HepG2 (cell line): ENCODE measurements at regions not wholly inside any gene's neighbourhood (a gene's known extent, or its start where the extent isn't known, plus 50 kb on each side); places are given as distances from the start of the nearest gene placed in this dataset.

Experiments used
- ATAC-seq: fragments of 200-7000 bp; cut with Tn5 transposase; 3 replicates; pipeline ENCODE4 v1.9.1; 2020; ENCODE audit warnings: mild to moderate bottlenecking, moderate library complexity
- BruUV-seq: library from RNA; stranded (reverse); fragments of 400-500 nt; replicated peaks from 2 replicates; lab custom pipeline; 2021; lab: Mats Ljungman, UMichigan
- CTCF ChIA-PET: fragments of 300-600 bp; formaldehyde crosslinking; extraction: SDS; loops from one replicate; lab custom pipeline; 2021; ENCODE audit warnings: low total read pairs, inconsistent platforms, low intra/inter-chr PET ratio; lab: Yijun Ruan, JAX
- POLR2A ChIA-PET: fragments of 350-600 bp; sonication (Branson Sonifier 250); formaldehyde crosslinking; loops from one replicate; lab custom pipeline; 2020; ENCODE audit warnings: antibody characterized with exemption, inconsistent platforms; lab: Yijun Ruan, JAX
- DNase-seq: peaks from one replicate; pipeline ENCODE4 v3.0.0-alpha.2; 2015; ENCODE audit warnings: low spot score
- FAIRE-seq: peaks from 3 replicates; lab custom pipeline; 2011; peaks lifted over from hg19 to GRCh38; lab: Jason Lieb, UNC
- H2AFZ ChIP-seq: one replicate; pipeline ENCODE4 v1.6.1; 2011; ENCODE audit warnings: low read length, inconsistent platforms
- H3K27ac ChIP-seq: fragments of 300-600 bp; 3 replicates; pipeline ENCODE4 v1.8.0; 2011; ENCODE audit warnings: mixed run types, mild to moderate bottlenecking, mixed read lengths, low read length, inconsistent platforms; ENCODE audit not compliant: insufficient read depth; ENCODE audit errors: extremely low read length
- H3K27me3 ChIP-seq, 2 experiments: fragments of 200-600 bp in 1 of 2; 2 replicates in 1 of 2; 3 replicates in 1 of 2; pipeline versions ENCODE4 v1.6.0 to v1.8.0; 2011; ENCODE audit warnings: low read length in 2 of 2, mild to moderate bottlenecking in 2 of 2, moderate library complexity in 2 of 2, inconsistent platforms in 1 of 2; ENCODE audit not compliant: insufficient read depth in 2 of 2, control insufficient read depth in 1 of 2
- H3K36me3 ChIP-seq, 2 experiments: fragments of 200-600 bp in 1 of 2; replicated peaks in 1 of 2; 2 replicates in 1 of 2; 3 replicates in 1 of 2; pipeline versions ENCODE4 v1.5.1 to v1.8.0; 2011; ENCODE audit warnings: low read length in 2 of 2, inconsistent platforms in 1 of 2; ENCODE audit not compliant: insufficient read depth in 2 of 2, control insufficient read depth in 1 of 2
- H3K4me1 ChIP-seq: 2 replicates; pipeline ENCODE4 v1.5.1; 2012; ENCODE audit warnings: low read length, inconsistent platforms; ENCODE audit not compliant: insufficient read depth
- H3K4me2 ChIP-seq: 2 replicates; pipeline ENCODE4 v1.6.0; 2011; ENCODE audit warnings: low read depth, low read length, inconsistent platforms
- H3K4me3 ChIP-seq, 3 experiments: fragments of 200-600 bp in 1 of 3; sonication (generic), shearing (Covaris generic) in 1 of 3; replicated peaks in 1 of 3; 2 replicates each; pipeline ENCODE4 v1.5.1; 2011 to 2016; ENCODE audit warnings: low read length in 3 of 3, inconsistent platforms in 2 of 3, low read depth in 2 of 3, mild to moderate bottlenecking in 2 of 3, control low read depth in 1 of 3, mixed read lengths in 1 of 3; ENCODE audit not compliant: insufficient read depth in 1 of 3
- H3K79me2 ChIP-seq: one replicate; pipeline ENCODE4 v1.6.1; 2011; ENCODE audit warnings: low read length, inconsistent platforms; ENCODE audit not compliant: insufficient read depth
- H3K9ac ChIP-seq: 2 replicates; pipeline ENCODE4 v1.6.0; 2011; ENCODE audit warnings: mild to moderate bottlenecking, low read depth, low read length, inconsistent platforms; ENCODE audit not compliant: insufficient read depth
- H3K9me3 ChIP-seq: 2 replicates; pipeline ENCODE4 v1.5.1; 2012; ENCODE audit warnings: mild to moderate bottlenecking, low read length
- H4K20me1 ChIP-seq: 2 replicates; pipeline ENCODE4 v1.6.0; 2011; ENCODE audit warnings: inconsistent platforms, mild to moderate bottlenecking, low read length, moderate library complexity; ENCODE audit not compliant: insufficient read depth
- AHR ChIP-seq: IDR thresholded peaks from 2 replicates; pipeline ENCODE4 v1.6.1; 2018; ENCODE audit warnings: missing genetic modification reagents, missing compliant biosample characterization
- CBX1 ChIP-seq: IDR thresholded peaks from one replicate; pipeline ENCODE4 v1.6.1; 2016; ENCODE audit warnings: antibody characterized with exemption, low read depth
- HES4 ChIP-seq: sonication (generic); formaldehyde crosslinking; IDR thresholded peaks from 2 replicates; pipeline ENCODE4 v1.9.0; 2021; ENCODE audit warnings: mild to moderate bottlenecking, missing genetic modification reagents, borderline replicate concordance
- HNRNPH1 ChIP-seq: fragments of 200-400 bp; formaldehyde crosslinking; optimal IDR thresholded peaks from 2 replicates; pipeline ENCODE3; 2017; ENCODE audit warnings: mild to moderate bottlenecking, low read depth, low read length
- JARID2 ChIP-seq: sonication (generic); formaldehyde crosslinking; IDR thresholded peaks from 2 replicates; pipeline ENCODE4 v1.8.1; 2023; ENCODE audit warnings: missing genetic modification reagents, inconsistent platforms; ENCODE audit not compliant: insufficient replicate concordance
- KAT2B ChIP-seq: fragments of 150-350 bp; IDR thresholded peaks from 2 replicates; pipeline ENCODE4 v1.6.1; 2014; ENCODE audit warnings: low read depth, low read length, borderline replicate concordance
- KDM3A ChIP-seq: IDR thresholded peaks from 2 replicates; pipeline ENCODE4 v1.6.1; 2018; ENCODE audit warnings: low read depth, missing compliant biosample characterization
- NPAS2 ChIP-seq: sonication (generic); formaldehyde crosslinking; IDR thresholded peaks from 2 replicates; pipeline ENCODE4 v1.8.0; 2022; ENCODE audit warnings: mild to moderate bottlenecking, missing genetic modification reagents, borderline replicate concordance
- RXRA ChIP-seq: sonication (generic); formaldehyde crosslinking; IDR thresholded peaks from 2 replicates; pipeline ENCODE4 v1.5.1; 2020; ENCODE audit warnings: missing genetic modification reagents
- SALL2 ChIP-seq: sonication (generic); formaldehyde crosslinking; IDR thresholded peaks from 2 replicates; pipeline ENCODE4 v1.8.1; 2023; ENCODE audit warnings: mild to moderate bottlenecking, missing genetic modification reagents, inconsistent platforms
- SUZ12 ChIP-seq: fragments of 150-350 bp; IDR thresholded peaks from 2 replicates; pipeline ENCODE4 v1.6.1; 2014; ENCODE audit warnings: low read depth, low read length
- THAP11 ChIP-seq: IDR thresholded peaks from 2 replicates; pipeline ENCODE4 v1.6.1; 2016; ENCODE audit warnings: missing biosample characterization, missing genetic modification reagents
- ZFX ChIP-seq: sonication (generic); formaldehyde crosslinking; IDR thresholded peaks from 2 replicates; pipeline ENCODE4 v1.4.0; 2020; ENCODE audit warnings: mild to moderate bottlenecking, low read depth, missing genetic modification reagents, moderate library complexity
- ZNF160 ChIP-seq: sonication (generic); formaldehyde crosslinking; IDR thresholded peaks from 2 replicates; pipeline ENCODE4 v1.8.0; 2022; ENCODE audit warnings: mild to moderate bottlenecking, inconsistent platforms, missing genetic modification reagents
- ZNF282 ChIP-seq: fragments of 450-650 bp; IDR thresholded peaks from 2 replicates; pipeline ENCODE4 v1.6.1; 2018; ENCODE audit not compliant: partially characterized antibody
- ZNF296 ChIP-seq: sonication (generic); formaldehyde crosslinking; conservative IDR thresholded peaks from 2 replicates; pipeline ENCODE4 v1.5.0; 2020; ENCODE audit warnings: mild to moderate bottlenecking, missing genetic modification reagents
- ZNF556 ChIP-seq: sonication (generic); formaldehyde crosslinking; IDR thresholded peaks from 2 replicates; pipeline ENCODE4 v1.4.0; 2020; ENCODE audit warnings: mild to moderate bottlenecking, missing genetic modification reagents, borderline replicate concordance
- ZSCAN22 ChIP-seq: sonication (generic); formaldehyde crosslinking; IDR thresholded peaks from 2 replicates; pipeline ENCODE4 v1.4.0; 2020; ENCODE audit warnings: mild to moderate bottlenecking, missing genetic modification reagents
- WGBS: methylation state at CpG from one replicate; pipeline ENCODE4 v1.1.6; 2017; ENCODE audit warnings: low lambda C conversion rate; 5-methylcytosine and 5-hydroxymethylcytosine counted together
- in situ Hi-C: cut with HindIII; loops from 2 replicates; pipeline ENCODE4 v1.10.0; 2017; ENCODE audit warnings: low pct_unique_long_range_greater_than_20kb; ENCODE audit not compliant: extremely low pct_ligation_motif_present
- intact Hi-C: fragments of 100-400 bp; cut with micrococcal nuclease; formaldehyde crosslinking; loops from one replicate; pipeline ENCODE4 v1.10.0; 2022; ENCODE audit not compliant: unreplicated experiment

DNA sequence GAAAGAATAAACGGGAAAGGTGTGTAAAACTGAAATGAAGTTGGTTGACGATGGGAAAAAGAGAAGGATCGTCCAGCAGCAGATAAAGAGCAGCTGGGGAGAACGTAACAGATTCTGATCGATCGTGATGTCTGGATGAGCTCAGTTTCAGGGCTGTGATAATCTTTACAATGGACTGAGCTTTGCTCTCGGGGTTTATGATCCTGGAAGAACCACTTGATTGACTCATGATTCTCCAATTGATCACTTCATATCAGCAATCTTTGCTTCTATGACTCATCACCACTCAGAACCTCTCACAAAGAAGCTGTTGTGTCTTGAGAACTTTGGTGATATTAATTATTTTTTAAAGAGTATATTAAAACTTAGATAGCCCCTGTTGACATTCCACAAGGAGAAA, 690.7 kb downstream of the TUSC7 start:
- TF ChIP-seq ZSCAN22 (no peak), ZFX (CRISPR knock-in tag) (no peak), KAT2B (no peak), NPAS2 (no peak), KDM3A (CRISPR knock-in tag) (no peak), SALL2 (CRISPR knock-in tag) (no peak), ZNF282 (no peak), HNRNPH1 (no peak), SUZ12 (no peak), JARID2 (CRISPR knock-in tag) (no peak), HES4 (CRISPR knock-in tag) (no peak), ZNF556 (no peak), AHR (CRISPR knock-in tag) (no peak), THAP11 (no peak), ZNF160 (CRISPR knock-in tag) (no peak), CBX1 (no peak), RXRA (CRISPR knock-in tag) (no peak), ZNF296 (no peak)
- TF ChIP-seq, all 625 proteins: peak for 0
- DNase-seq: no peak
- H3K9me3 ChIP-seq: no peaks in the 10 kb centered on the region
- 4% methylated on average over 7 of the region's 7 CpGs for WGBS
- 0 out of 5 replicates have a peak, but pooled peaks cover 0 to 1% of the 10 kb centered on the region in 2 experiments for H3K27me3 ChIP-seq
- no peak for FAIRE-seq
- no peak overlapping the region for H3K9ac ChIP-seq
- ChIA-PET POLR2A (no interaction called here), CTCF (no interaction called here)
- no peak overlapping the region for H3K4me2 ChIP-seq
- no peaks in the 10 kb centered on the region for H4K20me1 ChIP-seq
- H3K27ac ChIP-seq: no peak overlapping the region
- in situ Hi-C loops: no loop called here
- no peak overlapping the region for H3K4me3 ChIP-seq
- no TSS peak for BruUV-seq
- no peaks in the 10 kb centered on the region for H3K36me3 ChIP-seq
- no peaks in the 10 kb centered on the region for H3K79me2 ChIP-seq
- H3K4me1 ChIP-seq: no peaks in the 10 kb centered on the region
- no peak overlapping the region for H2AFZ ChIP-seq
- intact Hi-C loops: no loop called here
- no peak for ATAC-seq
